ENCODE measurements at regions not wholly inside any gene's neighbourhood (a gene's known extent, or its start where the extent isn't known, plus 50 kb on each side); places are given as distances from the start of the nearest gene placed in this dataset.
"Not testable (repeated sequence)": the region's sequence is repeated elsewhere in the genome, so short reads cannot be mapped to it uniquely, and the experiment has no call there.

DNA sequence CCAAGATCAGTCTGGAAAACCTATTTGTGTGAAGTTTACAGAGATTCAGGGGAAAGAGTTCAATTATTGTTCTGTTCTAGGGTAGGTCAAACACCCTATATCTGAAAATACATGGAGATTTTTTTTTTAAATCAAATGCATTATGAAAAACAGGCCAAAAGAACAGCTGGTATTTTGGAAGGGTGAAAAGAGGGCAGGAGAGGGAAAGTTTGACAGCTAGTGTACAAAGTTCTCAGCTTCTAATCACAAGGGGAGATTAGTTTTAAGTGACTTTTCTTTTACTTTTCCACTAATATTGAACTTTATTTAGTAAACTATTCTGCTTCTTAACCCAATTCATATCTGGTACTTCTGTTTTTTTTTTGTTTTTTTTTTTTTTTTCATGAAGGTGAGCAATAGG is 66.2 kb upstream of the GRID2 start:
- no peak for DNase-seq

DNA sequence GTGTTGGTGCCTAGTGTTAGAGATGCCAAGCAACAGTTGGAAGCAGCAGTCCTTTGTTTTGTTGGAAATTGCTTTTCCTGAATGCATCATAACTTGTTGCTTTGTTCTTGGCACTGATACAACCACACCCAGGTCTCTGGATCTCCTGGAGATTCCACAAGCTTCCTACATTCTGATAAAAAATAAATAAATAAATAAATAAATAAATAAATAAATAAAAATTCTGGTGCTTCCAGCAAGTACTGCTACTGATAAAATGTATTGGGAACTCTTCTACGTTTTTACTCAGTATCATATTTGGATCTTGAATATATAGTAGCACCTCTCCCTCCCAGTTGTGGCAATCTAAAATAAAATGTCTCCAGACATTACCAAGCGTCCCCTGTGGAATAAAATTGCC is 62.7 kb upstream of the GRID2 start:
- DNase-seq: no peak

- no peak for DNase-seq
Measured at GRCh38 chr4:92246384-92246783, 57.4 kb upstream of the GRID2 start.

- no peak for DNase-seq
Measured at GRCh38 chr4:92249541-92249940, 54.2 kb upstream of the GRID2 start.

DNA sequence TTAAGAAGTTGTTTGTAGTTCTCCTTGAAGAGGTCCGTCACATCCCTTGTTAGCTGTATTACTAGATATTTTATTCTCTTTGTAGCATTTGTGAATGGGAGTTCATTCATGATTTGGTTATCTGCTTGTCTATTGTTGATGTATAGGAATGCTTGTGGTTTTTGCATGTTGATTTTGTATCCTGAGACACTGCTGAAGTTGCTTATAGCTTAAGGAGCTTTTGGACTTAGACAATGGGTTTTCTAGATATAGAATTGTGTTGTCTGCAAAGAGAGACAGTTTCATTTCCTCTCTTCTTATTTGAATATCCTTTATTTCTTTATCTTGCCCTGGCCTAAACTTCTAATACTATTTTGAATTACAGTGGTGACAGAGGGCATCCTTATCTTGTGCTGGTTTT is 52.1 kb upstream of the GRID2 start:
- DNase-seq: no peak

DNA sequence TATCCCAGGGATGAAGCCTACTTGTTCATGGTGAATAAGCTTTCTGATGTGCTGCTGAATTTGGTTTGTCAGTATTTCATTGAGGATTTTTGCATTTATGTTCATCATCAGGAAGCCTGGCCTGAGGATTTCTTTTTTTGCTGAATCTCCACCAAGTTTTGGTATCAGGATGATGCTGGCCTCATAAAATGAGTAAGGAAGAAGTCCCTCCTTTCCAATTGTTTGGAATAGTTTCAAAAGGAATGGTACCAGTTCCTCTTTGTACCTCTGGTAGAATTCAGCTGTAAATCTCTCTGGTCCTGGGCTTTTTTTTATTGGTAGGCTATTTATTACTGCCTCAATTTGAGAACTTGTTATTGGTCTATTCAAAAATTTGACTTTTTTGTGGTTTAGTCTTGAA is 51.4 kb upstream of the GRID2 start:
- not testable (repeated sequence) for DNase-seq

GRCh38 chr4:92252846-92253245 is 50.9 kb upstream of the GRID2 start:
- no peak for DNase-seq

- DNase-seq: no peak
Measured at GRCh38 chr4:92253550-92253949, 50.2 kb upstream of the GRID2 start.
